DMS79 (cell line): ENCODE measurements at regions not wholly inside any gene's neighbourhood (a gene's known extent, or its start where the extent isn't known, plus 50 kb on each side); places are given as distances from the start of the nearest gene placed in this dataset.
"Not testable (repeated sequence)": the region's sequence is repeated elsewhere in the genome, so short reads cannot be mapped to it uniquely, and the experiment has no call there.

Experiments
- DNase-seq: peaks from one replicate; lab custom pipeline; 2025; lab: John Stamatoyannopoulos, UW

- DNase-seq, result no peak
These were observed 937.3 kb upstream of the ARRDC3 start for GRCh38 chr5:92320446-92320845.

GRCh38 chr5:92313385-92313784 lies 930.3 kb upstream of the ARRDC3 start:
- DNase-seq, result no peak

GRCh38 chr5:92309336-92309991 lies 926.3 kb upstream of the ARRDC3 start:
- no peak for DNase-seq

GRCh38 chr5:92308679-92309078 lies 925.6 kb upstream of the ARRDC3 start:
- no peak for DNase-seq

- not testable (repeated sequence) for DNase-seq
These were observed 919.2 kb upstream of the ARRDC3 start for GRCh38 chr5:92302356-92302755.

GRCh38 chr5:92283521-92283920 lies 900.4 kb upstream of the ARRDC3 start:
- no peak for DNase-seq

- not testable (repeated sequence) for DNase-seq
These were observed 888.6 kb upstream of the ARRDC3 start for GRCh38 chr5:92271750-92272149.

- DNase-seq, result no peak
These were observed 885.2 kb upstream of the ARRDC3 start for GRCh38 chr5:92268343-92268742.

GRCh38 chr5:92267830-92268229 lies 884.7 kb upstream of the ARRDC3 start:
- no peak for DNase-seq

GRCh38 chr5:92265804-92266203 lies 882.7 kb upstream of the ARRDC3 start:
- DNase-seq, result no peak

- DNase-seq, result not testable (repeated sequence)
These were observed 872.5 kb upstream of the ARRDC3 start for GRCh38 chr5:92255605-92256004.

- no peak for DNase-seq
These were observed 865.4 kb upstream of the ARRDC3 start for GRCh38 chr5:92248518-92248917.

GRCh38 chr5:92242170-92242569 lies 859.1 kb upstream of the ARRDC3 start:
- DNase-seq, result no peak

GRCh38 chr5:92237896-92238295 lies 854.8 kb upstream of the ARRDC3 start:
- DNase-seq, result no peak

- DNase-seq, result no peak
These were observed 839.3 kb upstream of the ARRDC3 start for GRCh38 chr5:92222449-92222848.

GRCh38 chr5:92216852-92217251 lies 833.7 kb upstream of the ARRDC3 start:
- DNase-seq, result not testable (repeated sequence)

- DNase-seq, result no peak
These were observed 832.0 kb upstream of the ARRDC3 start for GRCh38 chr5:92215116-92215515.

- DNase-seq, result no peak
These were observed 825.1 kb upstream of the ARRDC3 start for GRCh38 chr5:92208265-92208664.

- DNase-seq, result no peak
These were observed 824.0 kb upstream of the ARRDC3 start for GRCh38 chr5:92207151-92207550.

GRCh38 chr5:92206681-92207080 lies 823.6 kb upstream of the ARRDC3 start:
- no peak for DNase-seq

- DNase-seq, result not testable (repeated sequence)
These were observed 815.9 kb upstream of the ARRDC3 start for GRCh38 chr5:92199035-92199434.

GRCh38 chr5:92181656-92182055 lies 798.5 kb upstream of the ARRDC3 start:
- DNase-seq, result no peak

- no peak for DNase-seq
These were observed 797.3 kb upstream of the ARRDC3 start for GRCh38 chr5:92180391-92180790.

- DNase-seq, result no peak
These were observed 796.5 kb upstream of the ARRDC3 start for GRCh38 chr5:92179651-92180050.
